Stomach (tissue), 8 donors: ENCODE measurements at regions not wholly inside any gene's neighbourhood (a gene's known extent, or its start where the extent isn't known, plus 50 kb on each side); places are given as distances from the start of the nearest gene placed in this dataset.

Source experiments
- DNase-seq, 2 donors: peaks; one replicate each; pipeline versions ENCODE4 v3.0.0 to v3.0.0-alpha.2; 2013 to 2019
- H3K27ac ChIP-seq, 5 donors: fragments of 200-600 bp in 4 of 5; sonication (generic) in 4 of 5; one replicate each; pipeline ENCODE4 v1.5.1; 2013 to 2019; ENCODE audit warnings: mild to moderate bottlenecking in 1 of 5, moderate library complexity in 1 of 5
- H3K27me3 ChIP-seq, 3 donors: fragments of 200-600 bp; sonication (generic); one replicate each; pipeline ENCODE4 v1.5.1; 2017 to 2019; ENCODE audit warnings: mixed run types in 1 of 3
- H3K36me3 ChIP-seq, 4 donors: fragments of 200-600 bp; sonication (generic); 1 replicate in 3 of 4; 2 replicates in 1 of 4; pipeline ENCODE4 v1.5.1; 2016 to 2019
- H3K4me1 ChIP-seq, 4 donors: fragments of 200-600 bp; sonication (generic); one replicate each; pipeline ENCODE4 v1.5.1; 2016 to 2019
- H3K4me3 ChIP-seq, 4 donors: fragments of 200-600 bp; sonication (generic) in 3 of 4; one replicate each; pipeline ENCODE4 v1.5.1; 2016 to 2019; ENCODE audit warnings: mild to moderate bottlenecking in 1 of 4
- H3K9me3 ChIP-seq, 4 donors: fragments of 200-600 bp; sonication (generic); one replicate each; pipeline ENCODE4 v1.5.1; 2016 to 2019
- EP300 ChIP-seq: sonication (generic); formaldehyde crosslinking; IDR thresholded peaks from one replicate; pipeline ENCODE4 v1.6.1; 2017; ENCODE audit warnings: antibody characterized with exemption
- POLR2A ChIP-seq, 4 donors: fragments of 450-650 bp; IDR thresholded peaks; one replicate each; pipeline ENCODE4 v1.6.1; 2016; ENCODE audit warnings: antibody characterized with exemption in 4 of 4, control low read depth in 2 of 4, mild to moderate bottlenecking in 1 of 4, moderate library complexity in 1 of 4
- POLR2AphosphoS5 ChIP-seq, 3 donors: sonication (generic); formaldehyde crosslinking; IDR thresholded peaks; one replicate each; pipeline ENCODE4 v1.6.1; 2016; ENCODE audit warnings: antibody characterized with exemption in 3 of 3
- WGBS, 5 donors: extraction: QIAGEN DNeasy Blood & Tissue Kit in 3 of 5; methylation state at CpG; one replicate each; pipeline versions ENCODE4 v1.1.5 to v1.1.7; 2013 to 2018; 5-methylcytosine and 5-hydroxymethylcytosine counted together
- intact Hi-C: fragments of 100-400 bp; cut with DNase I; formaldehyde crosslinking; loops from one replicate; pipeline ENCODE4 v1.15.1; 2023; ENCODE audit warnings: low total_unique reads
- TF ChIP-seq, protein P1 (sequence below), 7 experiments: fragments of 450-650 bp in 4 of 7; fragments of 200-600 bp in 3 of 7; sonication (generic) in 3 of 7; IDR thresholded peaks; one replicate each; pipeline ENCODE4 v1.5.1; 2016 to 2019; ENCODE audit warnings: antibody characterized with exemption in 7 of 7, control low read depth in 2 of 7, mild to moderate bottlenecking in 1 of 7
- donor health status: healthy with polysubstance abuse.
- donor health status: Bipolar disorder and iron deficiency.
- donor health status: healthy.

- Histone ChIP-seq H3K9me3 (no peaks in the 10 kb centered on the region), H3K36me3 (no peaks in the 10 kb centered on the region), H3K4me1 (peaks cover 0 to 4% (median 0%) of the 10 kb centered on the region in 4 donors), H3K27me3 (no peaks in the 10 kb centered on the region), H3K27ac (no peak overlapping the region), H3K4me3 (no peak overlapping the region)
- intact Hi-C loops = no loop called here
- WGBS, 5 donors = 81 to 94% (median 87%) methylated on average over 1 of the region's 1 CpG
- TF ChIP-seq EP300 = no peak
- TF ChIP-seq, protein P1, sequence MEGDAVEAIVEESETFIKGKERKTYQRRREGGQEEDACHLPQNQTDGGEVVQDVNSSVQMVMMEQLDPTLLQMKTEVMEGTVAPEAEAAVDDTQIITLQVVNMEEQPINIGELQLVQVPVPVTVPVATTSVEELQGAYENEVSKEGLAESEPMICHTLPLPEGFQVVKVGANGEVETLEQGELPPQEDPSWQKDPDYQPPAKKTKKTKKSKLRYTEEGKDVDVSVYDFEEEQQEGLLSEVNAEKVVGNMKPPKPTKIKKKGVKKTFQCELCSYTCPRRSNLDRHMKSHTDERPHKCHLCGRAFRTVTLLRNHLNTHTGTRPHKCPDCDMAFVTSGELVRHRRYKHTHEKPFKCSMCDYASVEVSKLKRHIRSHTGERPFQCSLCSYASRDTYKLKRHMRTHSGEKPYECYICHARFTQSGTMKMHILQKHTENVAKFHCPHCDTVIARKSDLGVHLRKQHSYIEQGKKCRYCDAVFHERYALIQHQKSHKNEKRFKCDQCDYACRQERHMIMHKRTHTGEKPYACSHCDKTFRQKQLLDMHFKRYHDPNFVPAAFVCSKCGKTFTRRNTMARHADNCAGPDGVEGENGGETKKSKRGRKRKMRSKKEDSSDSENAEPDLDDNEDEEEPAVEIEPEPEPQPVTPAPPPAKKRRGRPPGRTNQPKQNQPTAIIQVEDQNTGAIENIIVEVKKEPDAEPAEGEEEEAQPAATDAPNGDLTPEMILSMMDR (IDR thresholded peaks at IDR 0.05) = no peak
- TF ChIP-seq POLR2A (IDR thresholded peaks at IDR 0.05) = no peak
- TF ChIP-seq POLR2AphosphoS5 (IDR thresholded peaks at IDR 0.05) = no peak
- DNase-seq = no peak
These were observed 349.4 kb downstream of the SH3GL2 start for GRCh38 chr9:17928228-17928627.

DNA sequence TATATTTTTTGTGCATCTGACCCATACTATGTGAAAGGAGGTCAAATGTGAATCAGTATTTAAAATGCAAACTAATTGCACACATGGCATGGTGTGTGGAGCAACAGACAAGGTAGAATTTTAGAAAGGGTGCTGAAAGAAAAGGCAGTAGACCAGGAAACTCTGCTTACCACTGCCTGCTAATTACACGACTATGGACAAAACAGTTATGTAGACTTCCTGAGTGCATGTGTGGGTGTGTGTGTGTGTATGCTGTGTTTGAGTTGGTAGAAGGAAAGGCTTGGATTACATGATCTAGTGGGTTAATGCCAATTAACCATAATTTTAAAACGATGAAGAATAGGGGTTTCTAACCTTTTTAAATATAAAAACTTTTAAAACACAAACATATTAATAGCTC, 349.9 kb downstream of the SH3GL2 start:
- Histone ChIP-seq H3K27me3 (no peaks in the 10 kb centered on the region), H3K4me3 (no peak overlapping the region), H3K9me3 (no peaks in the 10 kb centered on the region), H3K4me1 (peaks cover 0 to 4% (median 0%) of the 10 kb centered on the region in 4 donors), H3K36me3 (no peaks in the 10 kb centered on the region), H3K27ac (no peak overlapping the region)
- TF ChIP-seq, protein P1 (IDR thresholded peaks at IDR 0.05) = no peak
- TF ChIP-seq POLR2AphosphoS5 (IDR thresholded peaks at IDR 0.05) (no peak), EP300 (no peak), POLR2A (IDR thresholded peaks at IDR 0.05) (no peak)
- intact Hi-C loops = no loop called here
- WGBS, 5 donors = 31 to 66% (median 44%) methylated on average over 2 of the region's 2 CpGs
- DNase-seq = no peak

- no peaks in the 10 kb centered on the region for H3K36me3 ChIP-seq
- TF ChIP-seq EP300 (no peak), POLR2A (IDR thresholded peaks at IDR 0.05) (no peak), POLR2AphosphoS5 (IDR thresholded peaks at IDR 0.05) (no peak)
- TF ChIP-seq, protein P1 (IDR thresholded peaks at IDR 0.05) = no peak
- intact Hi-C loops = no loop called here
- WGBS, 5 donors = 75 to 86% (median 85%) methylated on average over 2 of the region's 2 CpGs
- no peak for DNase-seq
- H3K27me3 ChIP-seq = no peaks in the 10 kb centered on the region
- no peak overlapping the region for H3K27ac ChIP-seq
- peaks cover 0 to 4% (median 0%) of the 10 kb centered on the region in 4 donors for H3K4me1 ChIP-seq
- H3K4me3 ChIP-seq = no peak overlapping the region
- H3K9me3 ChIP-seq = no peaks in the 10 kb centered on the region
These were observed 350.6 kb downstream of the SH3GL2 start for GRCh38 chr9:17929506-17929905.

DNA sequence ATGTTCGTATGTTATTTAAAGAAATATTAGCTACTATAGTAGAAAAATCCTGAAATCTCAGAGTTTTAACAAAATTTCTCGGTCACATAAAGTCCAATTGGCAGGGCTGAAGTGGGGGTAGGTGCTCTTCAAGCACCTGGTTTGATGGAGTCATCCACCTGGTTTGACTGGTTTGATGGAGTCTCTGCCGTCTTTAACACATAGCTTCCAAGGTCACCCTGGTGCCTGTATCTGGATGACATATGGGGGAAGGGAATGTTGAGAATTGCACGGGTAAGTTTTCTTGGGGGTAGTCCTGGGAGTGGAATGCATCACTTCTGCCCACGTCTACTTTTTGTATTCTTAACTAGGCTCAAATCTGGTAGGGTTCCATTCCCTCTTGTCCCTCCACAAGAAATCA, 351.2 kb downstream of the SH3GL2 start:
- no peaks in the 10 kb centered on the region for H3K9me3 ChIP-seq
- H3K4me3 ChIP-seq = no peak overlapping the region
- no peak overlapping the region for H3K27ac ChIP-seq
- TF ChIP-seq POLR2A (IDR thresholded peaks at IDR 0.05) = no peak
- TF ChIP-seq POLR2AphosphoS5 (IDR thresholded peaks at IDR 0.05) = no peak
- TF ChIP-seq, protein P1 (IDR thresholded peaks at IDR 0.05) = no peak
- no peak for TF ChIP-seq EP300
- intact Hi-C loops = no loop called here
- peak; percentile 27 to 41 for DNase-seq
- no peaks in the 10 kb centered on the region for H3K36me3 ChIP-seq
- WGBS, 5 donors = 62 to 71% (median 69%) methylated on average over 5 of the region's 5 CpGs
- peaks cover 0 to 4% (median 0%) of the 10 kb centered on the region in 4 donors for H3K4me1 ChIP-seq
- H3K27me3 ChIP-seq = no peaks in the 10 kb centered on the region
